Psoas muscle (tissue), 7 donors: ENCODE measurements at regions not wholly inside any gene's neighbourhood (a gene's known extent, or its start where the extent isn't known, plus 50 kb on each side); places are given as distances from the start of the nearest gene placed in this dataset.
A peak's percentile ranks its signal among the peaks of the same experiment; 100 is the strongest.

Source experiments
- ATAC-seq, 4 donors: fragments of 200-7000 bp; cut with Tn5 transposase; one replicate each; pipeline ENCODE4 v1.9.1; 2020; ENCODE audit warnings: moderate library complexity in 3 of 4, mild to moderate bottlenecking in 2 of 4
- DNase-seq, 2 donors: peaks; one replicate each; pipeline ENCODE4 v3.0.0-alpha.2; 2020
- H3K27ac ChIP-seq: fragments of 200-600 bp; one replicate; pipeline ENCODE4 v1.8.0; 2022
- H3K27me3 ChIP-seq, 3 donors: fragments of 200-600 bp in 1 of 3; one replicate each; pipeline versions ENCODE4 v1.6.1 to v1.8.0; 2013 to 2022; ENCODE audit warnings: low read length in 2 of 3, mild to moderate bottlenecking in 2 of 3, moderate library complexity in 1 of 3; ENCODE audit not compliant: insufficient read depth in 3 of 3
- H3K36me3 ChIP-seq, 2 donors: fragments of 200-600 bp in 1 of 2; one replicate each; pipeline versions ENCODE4 v1.6.1 to v1.8.0; 2013 to 2022; ENCODE audit warnings: low read depth in 1 of 2, mild to moderate bottlenecking in 1 of 2, moderate library complexity in 1 of 2; ENCODE audit not compliant: insufficient read depth in 1 of 2
- H3K4me1 ChIP-seq: fragments of 200-600 bp; one replicate; pipeline ENCODE4 v1.8.0; 2022
- H3K4me3 ChIP-seq: fragments of 200-600 bp; one replicate; pipeline ENCODE4 v1.8.0; 2022; ENCODE audit warnings: mild to moderate bottlenecking
- H3K9me3 ChIP-seq: fragments of 200-600 bp; one replicate; pipeline ENCODE4 v1.8.0; 2022
- WGBS, 3 donors: extraction: QIAGEN DNeasy Blood & Tissue Kit; methylation state at CpG; one replicate each; pipeline versions ENCODE4 v1.1.6 to v1.1.7; 2013; 5-methylcytosine and 5-hydroxymethylcytosine counted together
- intact Hi-C, 2 donors: fragments of 100-400 bp; cut with DNase I; formaldehyde crosslinking; loops; one replicate each; pipeline versions ENCODE4 v1.11.0 to v1.14.2; 2022
- TF ChIP-seq, protein P1 (sequence below): fragments of 200-600 bp; IDR thresholded peaks from one replicate; pipeline ENCODE4 v1.8.0; 2022; ENCODE audit warnings: antibody characterized with exemption
- donor health status: healthy with polysubstance abuse.
- donor health status: DM: no; HTN: no; CAD: no; lungs with moderate emphysema.
- donor health status: Bipolar disorder and iron deficiency.
- donor health status: healthy.
- donor health status: DM: yes; HTN: yes; CAD: no.
- donor health status: DM: no; HTN: no; CAD: no.
- donor health status: DM: yes; HTN: yes; CAD: no.

DNA sequence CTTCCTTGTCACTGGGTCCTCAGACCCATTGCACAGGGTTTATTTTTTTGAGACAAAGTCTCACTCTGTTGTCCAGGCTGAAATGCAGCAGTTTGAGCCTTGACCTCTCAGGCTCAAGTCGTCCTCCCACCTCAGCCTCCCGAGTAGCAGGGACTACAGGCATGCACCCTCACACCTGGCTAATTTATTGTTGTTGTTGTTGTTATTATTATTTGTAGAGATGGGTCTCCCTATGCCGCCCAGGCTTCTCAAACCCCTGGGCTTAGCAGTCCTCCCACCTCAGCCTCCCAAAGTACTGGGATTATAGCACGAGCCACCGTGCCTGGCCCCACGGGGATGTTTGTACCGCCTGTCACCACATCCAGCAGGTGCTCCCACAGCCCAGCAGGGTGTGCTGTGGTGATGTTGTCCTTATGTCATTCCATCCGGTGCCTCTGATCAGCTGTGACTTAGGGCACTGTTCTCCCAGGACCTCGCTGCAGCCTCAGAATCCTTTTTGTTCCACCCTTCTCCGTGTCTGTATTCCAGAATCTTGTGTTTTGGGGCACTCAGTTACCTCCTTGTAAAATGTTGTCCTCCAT is 182.3 kb downstream of the INO80D start:
- ATAC-seq: no peak
- no peaks in the 10 kb centered on the region for H3K9me3 ChIP-seq

DNA sequence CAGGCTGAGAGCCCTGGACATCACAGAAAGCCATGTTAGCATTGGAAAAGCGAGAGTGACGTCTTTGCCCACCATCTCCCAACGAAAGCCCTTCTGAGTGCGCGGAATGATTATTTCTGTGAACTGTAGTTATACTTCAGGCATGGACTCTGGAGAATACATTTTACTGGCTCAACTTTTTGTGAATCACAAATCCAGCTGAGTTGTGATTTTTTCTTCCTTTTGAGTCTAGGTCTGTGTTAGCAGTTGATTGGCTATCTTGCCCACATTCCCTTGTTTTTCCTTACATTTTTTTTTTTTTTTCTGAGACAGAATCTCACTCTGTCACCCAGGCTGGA is 183.1 kb downstream of the INO80D start:
- Histone ChIP-seq H3K4me3 (no peak overlapping the region), H3K36me3 (no peaks in the 10 kb centered on the region), H3K4me1 (no peaks in the 10 kb centered on the region), H3K27ac (no peak overlapping the region), H3K27me3 (peaks cover 0 to 7% (median 3%) of the 10 kb centered on the region in 3 donors), H3K9me3 (no peaks in the 10 kb centered on the region)
- ATAC-seq (no peak), DNase-seq (no peak)
- TF ChIP-seq, protein P1, sequence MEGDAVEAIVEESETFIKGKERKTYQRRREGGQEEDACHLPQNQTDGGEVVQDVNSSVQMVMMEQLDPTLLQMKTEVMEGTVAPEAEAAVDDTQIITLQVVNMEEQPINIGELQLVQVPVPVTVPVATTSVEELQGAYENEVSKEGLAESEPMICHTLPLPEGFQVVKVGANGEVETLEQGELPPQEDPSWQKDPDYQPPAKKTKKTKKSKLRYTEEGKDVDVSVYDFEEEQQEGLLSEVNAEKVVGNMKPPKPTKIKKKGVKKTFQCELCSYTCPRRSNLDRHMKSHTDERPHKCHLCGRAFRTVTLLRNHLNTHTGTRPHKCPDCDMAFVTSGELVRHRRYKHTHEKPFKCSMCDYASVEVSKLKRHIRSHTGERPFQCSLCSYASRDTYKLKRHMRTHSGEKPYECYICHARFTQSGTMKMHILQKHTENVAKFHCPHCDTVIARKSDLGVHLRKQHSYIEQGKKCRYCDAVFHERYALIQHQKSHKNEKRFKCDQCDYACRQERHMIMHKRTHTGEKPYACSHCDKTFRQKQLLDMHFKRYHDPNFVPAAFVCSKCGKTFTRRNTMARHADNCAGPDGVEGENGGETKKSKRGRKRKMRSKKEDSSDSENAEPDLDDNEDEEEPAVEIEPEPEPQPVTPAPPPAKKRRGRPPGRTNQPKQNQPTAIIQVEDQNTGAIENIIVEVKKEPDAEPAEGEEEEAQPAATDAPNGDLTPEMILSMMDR: no peak
- intact Hi-C loops: no loop called here
- 40 to 65% (median 40%) methylated on average over 5 of the region's 5 CpGs for WGBS, 3 donors

More for the DNA sequence above, 182.3 kb downstream of the INO80D start:
- Histone ChIP-seq H3K36me3 (no peaks in the 10 kb centered on the region), H3K27ac (no peak overlapping the region), H3K27me3 (peaks cover 0 to 7% (median 3%) of the 10 kb centered on the region in 3 donors), H3K4me1 (no peaks in the 10 kb centered on the region), H3K4me3 (no peak overlapping the region)
- no peak for DNase-seq
- 42 to 60% (median 48%) methylated on average over 10 of the region's 10 CpGs for WGBS, 3 donors
- intact Hi-C loops: no loop called here
- TF ChIP-seq, protein P1: peak; percentile 6

DNA sequence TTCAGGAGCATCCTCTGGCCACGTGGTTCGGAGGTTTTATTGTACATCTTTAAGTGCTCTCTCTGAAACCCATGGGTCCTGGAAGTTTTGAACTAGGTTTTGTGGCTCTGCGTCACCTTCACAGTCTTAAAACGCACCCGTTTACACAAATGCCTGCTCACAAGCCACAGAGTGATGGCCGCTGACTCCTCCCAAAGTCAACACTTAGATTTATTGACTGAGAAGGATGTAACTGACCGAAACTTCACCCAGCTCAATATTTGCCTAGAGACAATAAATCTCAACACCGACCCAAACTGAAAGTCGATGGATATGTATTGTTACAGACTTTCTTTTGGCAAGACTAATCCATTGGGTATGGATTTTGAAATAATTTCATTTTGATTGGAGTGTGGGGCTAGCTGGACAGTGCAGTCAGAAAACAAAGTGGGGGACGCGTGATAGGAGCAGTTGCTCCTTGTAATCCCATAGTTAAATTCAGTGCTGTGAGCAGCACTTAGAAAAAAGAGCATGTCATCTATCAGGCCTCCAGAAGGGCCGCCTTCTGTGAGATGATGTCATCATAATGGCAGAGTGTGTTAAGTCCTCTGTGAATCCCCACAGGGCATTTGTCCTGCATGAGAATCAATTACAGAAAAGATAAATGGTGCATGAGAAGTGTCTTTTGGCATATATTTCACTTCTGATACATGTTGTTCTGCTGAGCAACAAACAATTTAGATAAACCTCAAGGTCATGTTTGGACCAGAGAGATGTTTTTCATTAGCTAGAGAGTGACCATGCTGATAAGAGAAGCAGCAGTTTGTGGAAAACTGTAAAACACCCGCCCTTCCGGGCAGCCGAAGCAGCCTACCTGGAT is 183.7 kb downstream of the INO80D start:
- Histone ChIP-seq H3K27ac (no peak overlapping the region), H3K27me3 (peaks cover 0 to 7% (median 3%) of the 10 kb centered on the region in 3 donors), H3K9me3 (no peaks in the 10 kb centered on the region), H3K4me3 (no peak overlapping the region), H3K4me1 (no peaks in the 10 kb centered on the region), H3K36me3 (no peaks in the 10 kb centered on the region)
- TF ChIP-seq, protein P1: no peak
- intact Hi-C loops: no loop called here
- DNase-seq (no peak), ATAC-seq (no peak)
- WGBS, 3 donors: 59 to 63% (median 61%) methylated on average over 15 of the region's 15 CpGs

DNA sequence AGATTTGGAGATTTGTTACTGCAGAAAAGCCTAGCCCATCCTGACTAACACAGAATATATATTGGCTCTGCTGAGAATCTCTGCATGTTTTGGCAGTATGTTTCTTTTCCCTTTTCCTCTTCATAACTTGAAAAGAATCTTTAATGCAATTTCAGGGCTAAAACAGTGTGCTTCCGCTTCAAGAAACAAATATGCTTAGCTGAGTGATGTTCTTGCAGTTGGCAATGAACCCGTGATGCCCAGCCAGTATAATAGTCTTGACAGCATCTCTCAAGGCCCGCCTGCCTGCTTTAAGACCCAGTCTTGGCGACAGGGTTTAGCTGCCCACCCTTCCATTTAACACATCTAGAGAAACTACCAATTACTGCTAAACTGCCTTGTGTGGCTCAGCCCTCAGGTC is 184.5 kb downstream of the INO80D start:
- ATAC-seq (no peak), DNase-seq (no peak)
- H3K9me3 ChIP-seq: no peaks in the 10 kb centered on the region
- no peak overlapping the region for H3K27ac ChIP-seq
- no peaks in the 10 kb centered on the region for H3K36me3 ChIP-seq
- TF ChIP-seq, protein P1: no peak
- 90 to 95% (median 94%) methylated on average over 4 of the region's 4 CpGs for WGBS, 3 donors
- intact Hi-C loops: no loop called here
- H3K4me3 ChIP-seq: no peak overlapping the region
- peaks cover 0 to 3% (median 3%) of the 10 kb centered on the region in 3 donors for H3K27me3 ChIP-seq
- H3K4me1 ChIP-seq: no peaks in the 10 kb centered on the region
